Osteoblast (primary cell): ENCODE measurements at regions not wholly inside any gene's neighbourhood (a gene's known extent, or its start where the extent isn't known, plus 50 kb on each side); places are given as distances from the start of the nearest gene placed in this dataset.

Source experiments
- DNase-seq: peaks from one replicate; pipeline ENCODE4 v3.0.0; 2011; ENCODE audit warnings: low spot score, mixed read lengths; ENCODE audit not compliant: insufficient read length; ENCODE audit errors: missing footprints
- H2AFZ ChIP-seq: 2 replicates; pipeline ENCODE4 v1.6.0; 2011; ENCODE audit warnings: mild to moderate bottlenecking, low read length
- H3K27ac ChIP-seq: 2 replicates; pipeline ENCODE4 v1.5.1; 2011; ENCODE audit warnings: mild to moderate bottlenecking, low read depth, low read length, moderate library complexity
- H3K27me3 ChIP-seq: 2 replicates; pipeline ENCODE4 v1.6.0; 2012; ENCODE audit warnings: mild to moderate bottlenecking, control low read depth, inconsistent platforms, low read length, moderate library complexity; ENCODE audit not compliant: insufficient read depth
- H3K36me3 ChIP-seq: 2 replicates; pipeline ENCODE4 v1.5.1; 2011; ENCODE audit warnings: mild to moderate bottlenecking, low read length, control low read depth, moderate library complexity; ENCODE audit not compliant: insufficient read depth
- H3K4me1 ChIP-seq: 2 replicates; pipeline ENCODE4 v1.5.1; 2011; ENCODE audit warnings: mild to moderate bottlenecking, low read length, control low read depth, moderate library complexity; ENCODE audit not compliant: insufficient read depth
- H3K4me2 ChIP-seq: 2 replicates; pipeline ENCODE4 v1.6.0; 2011; ENCODE audit warnings: mild to moderate bottlenecking, low read length; ENCODE audit not compliant: insufficient read depth
- H3K4me3 ChIP-seq: fragments of 200-600 bp; sonication (generic); 3 replicates; pipeline ENCODE4 v1.5.1; 2012; ENCODE audit warnings: mild to moderate bottlenecking, low read length, inconsistent platforms; ENCODE audit not compliant: insufficient read depth
- H3K79me2 ChIP-seq: 2 replicates; pipeline ENCODE4 v1.6.0; 2012; ENCODE audit warnings: mild to moderate bottlenecking, low read length, control low read depth, inconsistent platforms; ENCODE audit not compliant: insufficient read depth
- H3K9me3 ChIP-seq: 2 replicates; pipeline ENCODE4 v1.5.1; 2011; ENCODE audit warnings: low read depth, low read length, control low read depth
- H4K20me1 ChIP-seq: 2 replicates; pipeline ENCODE4 v1.6.0; 2012; ENCODE audit warnings: mild to moderate bottlenecking, low read length, control low read depth; ENCODE audit not compliant: insufficient read depth
- CTCF ChIP-seq: IDR thresholded peaks from 2 replicates; pipeline ENCODE4 v1.5.1; 2011; ENCODE audit warnings: mild to moderate bottlenecking, low read depth, low read length, moderate library complexity; ENCODE audit errors: extremely low read depth

- no peak for DNase-seq
- no peak overlapping the region for H2AFZ ChIP-seq
- H4K20me1 ChIP-seq, result no peaks in the 10 kb centered on the region
- no peak for TF ChIP-seq CTCF
- no peak overlapping the region for H3K4me2 ChIP-seq
- H3K36me3 ChIP-seq, result no peaks in the 10 kb centered on the region
- H3K79me2 ChIP-seq, result no peaks in the 10 kb centered on the region
- H3K4me1 ChIP-seq, result no peaks in the 10 kb centered on the region
- H3K4me3 ChIP-seq, result no peak overlapping the region
- H3K27ac ChIP-seq, result no peak overlapping the region
- H3K27me3 ChIP-seq, result no peaks in the 10 kb centered on the region
- H3K9me3 ChIP-seq, result no peaks in the 10 kb centered on the region
Observed at GRCh38 chr17:12421646-12422306, 243.9 kb upstream of the MYOCD start.

GRCh38 chr17:12422651-12423050, 243.0 kb upstream of the MYOCD start:
- Histone ChIP-seq H3K9me3 (no peaks in the 10 kb centered on the region), H2AFZ (no peak overlapping the region)

GRCh38 chr17:12423337-12423736, 242.4 kb upstream of the MYOCD start:
- no peaks in the 10 kb centered on the region for H3K4me1 ChIP-seq
- no peaks in the 10 kb centered on the region for H3K27me3 ChIP-seq
- H3K27ac ChIP-seq, result no peak overlapping the region
- H4K20me1 ChIP-seq, result no peaks in the 10 kb centered on the region
- no peak overlapping the region for H3K4me2 ChIP-seq
- no peaks in the 10 kb centered on the region for H3K9me3 ChIP-seq
- H2AFZ ChIP-seq, result no peak overlapping the region
- H3K79me2 ChIP-seq, result no peaks in the 10 kb centered on the region
- no peak for TF ChIP-seq CTCF
- no peak overlapping the region for H3K4me3 ChIP-seq
- H3K36me3 ChIP-seq, result no peaks in the 10 kb centered on the region
- DNase-seq, result no peak

More at GRCh38 chr17:12422651-12423050, 243.0 kb upstream of the MYOCD start:
- H3K27ac ChIP-seq, result no peak overlapping the region
- no peaks in the 10 kb centered on the region for H3K79me2 ChIP-seq
- no peaks in the 10 kb centered on the region for H3K4me1 ChIP-seq
- no peak for TF ChIP-seq CTCF
- no peak overlapping the region for H3K4me3 ChIP-seq
- H3K27me3 ChIP-seq, result no peaks in the 10 kb centered on the region
- no peaks in the 10 kb centered on the region for H3K36me3 ChIP-seq
- DNase-seq, result no peak
- H4K20me1 ChIP-seq, result no peaks in the 10 kb centered on the region
- H3K4me2 ChIP-seq, result no peak overlapping the region

- no peak overlapping the region for H3K27ac ChIP-seq
- no peak for TF ChIP-seq CTCF
- H3K4me2 ChIP-seq, result no peak overlapping the region
- no peak overlapping the region for H2AFZ ChIP-seq
- no peaks in the 10 kb centered on the region for H3K79me2 ChIP-seq
- no peak overlapping the region for H3K4me3 ChIP-seq
- H3K4me1 ChIP-seq, result no peaks in the 10 kb centered on the region
- no peaks in the 10 kb centered on the region for H3K27me3 ChIP-seq
- DNase-seq, result no peak
- no peaks in the 10 kb centered on the region for H4K20me1 ChIP-seq
- no peaks in the 10 kb centered on the region for H3K9me3 ChIP-seq
- H3K36me3 ChIP-seq, result no peaks in the 10 kb centered on the region
Observed at GRCh38 chr17:12429116-12429515, 236.6 kb upstream of the MYOCD start.
